HCT116 (cell line): ENCODE measurements at regions not wholly inside any gene's neighbourhood (a gene's known extent, or its start where the extent isn't known, plus 50 kb on each side); places are given as distances from the start of the nearest gene placed in this dataset.

Experiments
- EZH2 ChIP-seq: fragments of 200-600 bp; sonication (generic); IDR thresholded peaks from 2 replicates; pipeline ENCODE4 v1.6.1; 2017; ENCODE audit warnings: antibody characterized with exemption, mixed run types
- POLR2AphosphoS5 ChIP-seq: IDR thresholded peaks from 2 replicates; pipeline ENCODE4 v1.6.1; 2011; ENCODE audit warnings: mild to moderate bottlenecking, low read depth, low read length, moderate library complexity
- TF ChIP-seq, protein P1 (sequence below), 3 experiments: fragments of 200-600 bp in 1 of 3; sonication (generic) in 1 of 3; IDR thresholded peaks in 2 of 3; conservative IDR thresholded peaks in 1 of 3; 2 replicates each; pipeline ENCODE4 v1.5.1; 2012 to 2017; ENCODE audit warnings: low read depth in 2 of 3, low read length in 2 of 3, antibody characterized with exemption in 1 of 3, borderline replicate concordance in 1 of 3, control low read depth in 1 of 3, mild to moderate bottlenecking in 1 of 3, mixed read lengths in 1 of 3, mixed run types in 1 of 3, moderate library complexity in 1 of 3; ENCODE audit not compliant: insufficient read depth in 1 of 3

DNA sequence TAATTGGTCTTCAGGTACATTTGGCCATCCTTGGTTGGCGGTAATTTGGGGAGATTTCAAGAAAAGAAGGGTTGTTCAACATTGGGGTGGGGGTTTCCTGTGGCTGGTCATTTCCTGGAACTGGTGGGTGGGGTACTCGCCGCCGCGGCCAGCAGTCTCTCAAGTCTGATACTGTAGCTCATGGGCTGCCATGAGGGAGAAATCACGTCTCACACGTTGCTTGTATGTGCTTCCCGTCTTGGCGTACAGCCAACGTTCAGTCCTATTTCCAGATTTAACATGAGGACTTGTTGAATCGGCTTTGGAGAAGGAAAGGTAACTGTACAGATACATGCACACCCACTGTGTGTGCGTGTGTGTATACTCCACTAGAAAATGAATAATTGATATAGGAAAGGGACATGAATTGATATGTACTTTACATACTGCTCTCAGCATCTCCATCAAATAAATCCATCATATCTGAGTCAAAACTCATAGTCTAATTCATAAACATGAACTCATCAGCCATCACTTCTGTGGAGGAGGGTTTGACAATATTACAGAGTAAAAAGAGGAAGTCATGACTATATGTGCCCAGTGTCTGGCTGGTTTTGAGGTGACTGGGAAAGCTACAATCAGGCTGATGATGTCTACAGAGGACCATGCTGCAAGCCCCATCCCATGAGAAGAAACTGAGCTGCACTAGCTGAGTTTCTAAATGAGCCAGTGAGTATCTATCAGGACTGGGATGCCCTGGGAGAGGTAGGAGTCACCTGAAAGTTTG, 418.1 kb downstream of the TSHZ3 start:
- TF ChIP-seq, protein P1, sequence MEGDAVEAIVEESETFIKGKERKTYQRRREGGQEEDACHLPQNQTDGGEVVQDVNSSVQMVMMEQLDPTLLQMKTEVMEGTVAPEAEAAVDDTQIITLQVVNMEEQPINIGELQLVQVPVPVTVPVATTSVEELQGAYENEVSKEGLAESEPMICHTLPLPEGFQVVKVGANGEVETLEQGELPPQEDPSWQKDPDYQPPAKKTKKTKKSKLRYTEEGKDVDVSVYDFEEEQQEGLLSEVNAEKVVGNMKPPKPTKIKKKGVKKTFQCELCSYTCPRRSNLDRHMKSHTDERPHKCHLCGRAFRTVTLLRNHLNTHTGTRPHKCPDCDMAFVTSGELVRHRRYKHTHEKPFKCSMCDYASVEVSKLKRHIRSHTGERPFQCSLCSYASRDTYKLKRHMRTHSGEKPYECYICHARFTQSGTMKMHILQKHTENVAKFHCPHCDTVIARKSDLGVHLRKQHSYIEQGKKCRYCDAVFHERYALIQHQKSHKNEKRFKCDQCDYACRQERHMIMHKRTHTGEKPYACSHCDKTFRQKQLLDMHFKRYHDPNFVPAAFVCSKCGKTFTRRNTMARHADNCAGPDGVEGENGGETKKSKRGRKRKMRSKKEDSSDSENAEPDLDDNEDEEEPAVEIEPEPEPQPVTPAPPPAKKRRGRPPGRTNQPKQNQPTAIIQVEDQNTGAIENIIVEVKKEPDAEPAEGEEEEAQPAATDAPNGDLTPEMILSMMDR (IDR thresholded peaks at IDR 0.05 in 2 of 3, conservative IDR thresholded peaks at IDR 0.05 in 1 of 3; ENCODE audit: borderline replicate concordance in 1 of 3, insufficient read depth in 1 of 3, low read depth in 2 of 3, low read length in 2 of 3), result no peak
- TF ChIP-seq POLR2AphosphoS5, result no peak
- TF ChIP-seq EZH2, result no peak
